GM19324 (cell line): ENCODE measurements at regions not wholly inside any gene's neighbourhood (a gene's known extent, or its start where the extent isn't known, plus 50 kb on each side); places are given as distances from the start of the nearest gene placed in this dataset.

Experiments used
- ATAC-seq: cut with Tn5 transposase; IDR thresholded peaks from one replicate; pipeline ENCODE4 v1.9.1; 2021; ENCODE audit warnings: mild to moderate bottlenecking, moderate library complexity; ENCODE audit not compliant: unreplicated experiment, low FRiP score

DNA sequence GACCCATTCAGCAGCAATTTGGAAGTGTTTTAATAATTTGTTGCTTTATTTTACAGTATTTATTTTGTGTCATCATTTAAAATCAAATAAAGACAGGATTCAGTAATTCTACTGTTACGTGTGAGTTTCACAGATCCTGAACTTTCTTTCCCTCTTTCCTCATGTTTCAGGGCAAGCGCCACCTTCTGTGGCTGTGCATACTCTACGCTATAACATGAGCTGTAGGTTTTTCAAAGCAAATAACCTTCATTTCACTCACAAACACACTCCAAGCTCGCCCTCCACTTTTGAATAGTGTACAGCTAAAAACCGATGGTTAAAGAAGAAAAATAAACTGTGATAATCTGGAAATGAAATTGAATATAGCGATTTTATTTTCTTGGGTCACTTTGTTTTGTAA lies 753.3 kb downstream of the OLFM4 start:
- ATAC-seq = no peak

GRCh38 chr13:53782488-53782961 lies 753.9 kb downstream of the OLFM4 start:
- peak; percentile 72 for ATAC-seq

DNA sequence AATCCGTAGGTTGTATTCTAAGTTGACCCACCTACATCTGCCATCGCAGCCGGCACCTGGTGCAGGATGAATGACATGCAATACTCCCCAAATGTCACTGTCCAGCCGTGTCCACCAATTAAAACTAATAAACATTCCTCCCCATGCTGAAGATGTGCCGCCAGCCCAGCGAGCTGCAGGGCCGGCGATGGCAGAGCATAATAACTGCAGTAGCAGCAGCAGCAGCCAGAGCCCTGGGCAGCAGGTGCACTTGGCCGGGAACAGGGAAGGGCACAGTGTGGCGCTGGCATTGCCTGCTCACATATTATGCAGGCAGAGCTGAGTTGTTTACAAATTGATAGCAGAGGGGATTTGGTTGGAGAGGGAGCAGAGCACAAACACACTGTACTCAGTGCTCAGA lies 754.9 kb downstream of the OLFM4 start:
- no peak for ATAC-seq

GRCh38 chr13:53788286-53788685 lies 759.7 kb downstream of the OLFM4 start:
- ATAC-seq = no peak

DNA sequence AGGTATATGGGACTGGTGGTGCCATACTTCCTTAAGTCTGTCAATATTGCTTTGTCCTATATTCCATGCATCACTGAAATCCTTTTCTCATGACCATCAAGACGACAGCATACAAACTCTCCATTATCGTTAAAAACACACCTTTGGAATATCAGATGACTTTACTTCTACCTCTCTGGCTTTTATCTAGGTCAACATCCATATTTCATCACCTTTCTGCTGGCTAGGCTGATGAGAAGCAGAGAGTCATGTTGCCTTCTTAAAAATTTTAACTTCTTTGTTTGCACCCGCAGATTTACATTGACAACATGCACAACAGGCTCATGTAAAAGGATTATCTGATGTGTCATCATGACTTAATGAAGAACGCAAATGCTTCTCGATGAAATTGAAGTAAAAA lies 771.4 kb downstream of the OLFM4 start:
- ATAC-seq = no peak

DNA sequence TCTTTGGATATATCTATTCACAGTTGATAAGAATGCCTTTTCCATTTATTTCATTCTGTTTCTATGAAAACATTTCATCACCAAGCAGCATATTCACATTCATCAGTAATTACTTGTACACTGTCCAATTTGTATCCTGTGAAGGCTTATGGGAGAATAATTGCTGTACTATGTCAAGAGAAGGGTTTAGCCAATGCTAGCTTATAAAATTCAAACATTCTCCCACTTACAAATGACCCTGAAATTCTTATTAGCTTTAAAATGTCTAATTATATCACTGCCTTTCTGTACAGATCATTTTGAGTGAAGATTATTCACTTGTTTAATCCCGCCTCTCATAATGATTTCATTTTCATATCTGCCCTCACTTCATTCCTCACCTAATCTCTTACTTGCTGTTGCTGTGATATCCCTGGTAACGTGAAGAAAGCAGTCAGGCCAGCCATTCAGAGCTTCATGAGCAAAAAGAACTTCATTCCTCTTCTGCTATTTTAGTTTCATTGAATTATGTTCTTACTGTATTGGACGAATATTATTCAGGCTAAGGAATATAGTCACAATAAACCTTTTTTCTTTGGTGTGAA lies 778.7 kb downstream of the OLFM4 start:
- no peak for ATAC-seq

DNA sequence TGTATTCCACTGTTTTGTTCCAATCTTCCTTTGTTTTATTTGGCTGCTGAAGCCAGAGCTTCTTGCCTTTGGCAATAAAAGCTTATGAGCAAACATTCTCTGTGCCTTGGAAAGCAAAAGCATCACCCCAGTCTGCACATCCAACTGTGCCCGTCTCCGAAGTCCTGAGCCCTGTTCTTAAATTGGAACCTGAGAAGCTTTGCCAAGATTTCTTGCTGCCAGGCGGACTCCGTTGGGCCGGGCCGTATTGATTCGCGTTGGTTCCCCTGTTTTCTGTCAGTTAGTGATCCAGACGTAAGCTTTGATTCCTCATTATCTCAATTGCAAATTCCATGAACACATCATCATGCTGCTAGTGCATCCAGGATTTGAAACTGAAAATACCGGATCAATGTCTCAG lies 793.0 kb downstream of the OLFM4 start:
- no peak for ATAC-seq

DNA sequence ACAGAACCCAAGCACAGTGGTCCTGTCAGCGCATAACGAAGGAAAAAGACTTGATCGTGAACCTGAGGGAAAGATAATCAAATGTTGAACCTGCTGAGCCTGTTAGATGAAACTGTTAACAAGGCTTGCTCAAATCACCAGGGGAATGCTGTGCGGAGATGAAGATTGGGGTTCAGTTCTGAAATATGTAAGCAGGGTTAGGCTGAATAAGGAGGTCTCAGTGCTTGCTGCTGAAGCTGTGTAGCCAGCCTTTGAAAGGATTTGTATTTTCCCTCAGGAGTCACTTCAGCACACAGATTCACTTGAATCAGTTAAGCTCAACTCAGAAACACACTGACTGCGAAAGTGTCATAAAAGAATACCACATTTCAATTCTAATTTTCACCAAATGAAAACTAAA lies 793.5 kb downstream of the OLFM4 start:
- no peak for ATAC-seq

DNA sequence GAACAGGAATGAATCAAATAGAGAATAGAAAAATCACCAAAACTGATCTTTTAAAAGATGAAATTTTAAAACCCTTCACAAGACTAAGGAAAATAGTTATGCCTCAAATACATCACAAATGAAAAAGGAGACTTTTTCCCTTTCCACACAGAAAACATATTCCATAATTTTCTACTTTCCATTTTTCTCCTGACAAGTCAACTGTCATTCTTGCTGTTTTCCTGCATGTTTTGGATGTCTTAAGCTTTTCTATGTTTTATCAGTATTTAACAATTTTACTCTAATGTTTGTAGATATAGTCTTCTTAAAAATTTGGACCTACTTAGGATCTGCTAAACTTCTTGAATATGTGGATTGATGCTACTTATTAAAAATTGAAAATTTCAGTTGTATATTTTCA lies 810.8 kb downstream of the OLFM4 start:
- no peak for ATAC-seq

DNA sequence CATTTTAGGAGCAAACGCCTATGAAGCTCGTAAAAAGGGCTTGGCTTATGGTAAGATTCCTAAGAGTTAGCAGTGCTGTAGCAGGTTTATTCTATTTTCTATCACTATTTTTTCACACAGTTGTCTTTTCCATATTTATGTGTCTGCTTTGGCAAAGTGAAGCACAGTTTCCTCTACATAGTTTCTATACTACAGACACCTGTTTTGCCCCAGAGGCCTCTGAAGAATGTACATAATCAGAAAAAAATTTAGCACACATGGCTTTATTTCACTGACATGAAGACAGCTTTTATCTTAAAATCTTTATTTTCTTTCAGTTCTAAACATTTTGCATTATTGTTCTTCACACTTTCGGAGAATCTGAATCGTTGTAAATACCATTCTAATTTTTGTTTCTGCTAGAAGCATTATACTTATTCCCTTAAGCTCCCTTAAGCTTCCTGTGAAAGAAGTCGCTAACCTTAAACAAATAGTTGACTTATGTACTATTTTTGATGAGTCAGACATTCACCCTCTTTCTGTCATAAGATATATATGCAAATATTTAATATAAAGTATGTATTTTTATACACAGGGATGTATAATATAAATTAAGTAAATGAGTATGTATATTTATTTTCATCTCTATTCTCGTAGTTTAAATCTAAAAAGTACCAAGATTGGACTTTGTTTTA lies 816.0 kb downstream of the OLFM4 start:
- no peak for ATAC-seq

DNA sequence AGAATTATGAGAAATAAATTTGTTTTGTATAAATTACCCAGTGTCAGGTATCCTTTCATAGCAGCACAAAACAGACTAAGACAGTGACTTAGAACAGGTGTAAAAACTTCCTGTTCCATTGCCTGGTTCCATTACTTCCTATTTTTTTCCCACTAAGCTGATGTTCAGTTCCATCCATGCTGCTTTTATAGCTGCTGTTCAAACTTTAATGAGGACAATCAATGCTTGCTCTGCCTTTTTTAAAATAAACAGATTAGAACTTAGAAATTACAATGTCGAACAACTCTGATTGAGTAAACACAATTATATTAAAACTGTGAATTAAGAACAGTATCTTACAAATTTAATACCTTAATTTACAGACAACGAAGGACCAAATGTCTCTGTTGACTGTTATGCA lies 818.9 kb downstream of the OLFM4 start:
- no peak for ATAC-seq

GRCh38 chr13:53848366-53848961 lies 819.9 kb downstream of the OLFM4 start:
- ATAC-seq = no peak

GRCh38 chr13:53854321-53854720 lies 825.7 kb downstream of the OLFM4 start:
- ATAC-seq = no peak

- ATAC-seq = no peak
Observed at GRCh38 chr13:53856573-53857195, 828.1 kb downstream of the OLFM4 start.

- ATAC-seq = no peak
Observed at GRCh38 chr13:53863520-53863919, 834.9 kb downstream of the OLFM4 start.

- ATAC-seq = no peak
Observed at GRCh38 chr13:53873558-53873957, 844.9 kb downstream of the OLFM4 start.

DNA sequence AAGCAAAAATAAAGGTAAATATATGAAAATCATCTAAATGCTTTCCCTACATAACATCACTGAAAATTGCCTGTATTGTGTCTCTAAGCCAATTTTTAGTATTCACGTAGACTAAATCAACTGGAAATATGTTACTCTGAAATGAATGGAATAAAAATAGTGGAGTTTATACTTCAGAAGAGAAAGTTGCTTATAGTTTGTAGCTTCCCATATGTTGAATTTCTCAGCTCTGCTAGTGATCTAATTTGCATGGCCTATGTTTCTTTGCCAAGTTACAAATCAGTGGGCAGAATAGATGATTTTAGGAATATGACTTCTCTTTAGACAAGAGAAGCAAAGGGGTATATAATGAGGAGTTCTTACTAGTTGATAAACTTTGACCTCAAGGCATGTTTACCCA lies 850.2 kb downstream of the OLFM4 start:
- no peak for ATAC-seq

DNA sequence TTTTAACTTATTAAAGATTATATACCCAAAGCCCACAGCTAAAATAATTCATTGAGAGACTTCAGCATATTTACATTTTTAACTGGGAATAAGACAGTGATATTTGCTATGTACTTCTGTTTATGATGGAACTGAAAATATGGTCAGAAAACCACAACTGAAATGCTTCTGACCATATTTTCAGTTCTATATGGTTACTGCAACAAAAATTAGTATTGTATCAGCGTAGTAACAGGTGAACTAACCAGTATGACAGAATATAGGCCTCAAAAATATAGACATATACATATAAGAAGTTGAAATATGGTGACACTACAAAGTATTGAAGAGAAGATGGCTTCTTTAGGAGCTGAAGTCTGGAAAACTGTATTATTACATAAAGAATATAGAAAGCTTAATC lies 857.4 kb downstream of the OLFM4 start:
- ATAC-seq = no peak

DNA sequence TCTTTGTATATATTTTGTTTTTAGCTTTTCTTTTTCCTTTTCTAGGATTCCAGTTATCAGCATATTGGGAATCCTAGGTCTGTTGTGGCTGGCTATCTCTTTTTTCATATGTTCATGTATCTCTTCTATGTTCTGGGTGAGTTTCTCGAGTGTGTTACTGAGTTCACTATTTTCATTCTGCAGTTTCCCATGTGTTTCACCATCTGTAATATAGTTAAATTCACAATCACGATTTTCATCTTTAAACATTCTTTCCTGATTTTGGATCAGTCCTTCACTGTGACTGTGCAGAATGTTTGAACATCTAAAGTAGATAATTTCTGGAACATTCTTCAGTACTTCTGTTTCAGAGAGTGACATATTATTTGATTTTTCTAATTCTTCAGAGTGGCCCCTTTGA lies 862.1 kb downstream of the OLFM4 start:
- ATAC-seq = no peak

DNA sequence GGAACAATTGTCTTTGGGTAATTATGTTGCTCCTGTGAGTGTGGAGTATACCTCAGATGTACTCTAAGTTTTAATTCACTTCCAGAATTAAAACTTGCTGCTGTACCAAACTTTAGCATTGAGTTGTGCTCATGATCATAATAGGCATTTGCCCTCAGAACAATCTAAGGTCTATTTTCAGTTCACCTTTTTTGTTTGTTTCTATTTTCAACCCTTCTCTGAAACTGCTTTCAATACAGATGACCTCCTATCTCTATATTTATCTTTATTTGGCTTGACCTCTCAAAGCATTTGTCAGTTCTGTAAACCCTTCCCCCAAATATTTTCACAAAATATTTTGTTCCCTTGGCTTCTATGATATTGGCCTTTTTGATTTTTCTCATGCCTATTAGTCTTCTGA lies 873.0 kb downstream of the OLFM4 start:
- ATAC-seq = no peak

DNA sequence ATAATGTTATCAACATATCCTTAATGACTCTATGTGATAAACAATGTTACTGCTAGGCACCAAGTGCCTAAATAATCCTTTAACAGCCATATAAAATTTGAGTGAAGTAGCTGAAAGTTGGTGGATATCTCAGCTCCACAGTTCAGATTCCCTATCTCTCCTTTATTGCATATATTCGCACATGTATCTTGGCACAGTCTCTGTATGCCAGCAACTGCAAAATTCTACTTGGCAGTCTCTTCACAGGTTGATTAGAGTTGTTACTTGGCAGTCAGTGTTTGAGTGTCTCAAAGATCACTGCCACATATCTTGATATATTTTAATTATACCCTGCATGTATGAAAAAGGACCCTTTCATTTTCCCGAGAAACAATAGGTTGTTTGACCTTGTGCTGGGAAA lies 879.3 kb downstream of the OLFM4 start:
- ATAC-seq = no peak

GRCh38 chr13:53920916-53921315 lies 892.3 kb downstream of the OLFM4 start:
- no peak for ATAC-seq
